IgD-negative memory B cell (primary cell): ENCODE measurements at regions not wholly inside any gene's neighbourhood (a gene's known extent, or its start where the extent isn't known, plus 50 kb on each side); places are given as distances from the start of the nearest gene placed in this dataset.
"Not testable (repeated sequence)": the region's sequence is repeated elsewhere in the genome, so short reads cannot be mapped to it uniquely, and the experiment has no call there.

Source experiments
- H3K27ac Mint-ChIP-seq, 3 donors: one replicate each; pipeline ENCODE4 v1.8.0; 2020 to 2022; ENCODE audit warnings: mild to moderate bottlenecking in 3 of 3, mixed read lengths in 3 of 3, moderate library complexity in 1 of 3
- H3K27me3 Mint-ChIP-seq: one replicate; pipeline ENCODE4 v1.8.0; 2021; ENCODE audit warnings: mixed read lengths
- H3K36me3 Mint-ChIP-seq: one replicate; pipeline ENCODE4 v1.8.0; 2020; ENCODE audit warnings: mild to moderate bottlenecking, mixed read lengths
- H3K4me1 Mint-ChIP-seq, 3 donors: one replicate each; pipeline ENCODE4 v1.8.0; 2020 to 2022; ENCODE audit warnings: mixed read lengths in 3 of 3, mild to moderate bottlenecking in 1 of 3
- H3K4me3 Mint-ChIP-seq, 4 donors: one replicate each; pipeline ENCODE4 v1.8.0; 2020 to 2022; ENCODE audit warnings: mild to moderate bottlenecking in 4 of 4, mixed read lengths in 4 of 4, moderate library complexity in 3 of 4
- H3K9me3 Mint-ChIP-seq, 3 donors: one replicate each; pipeline ENCODE4 v1.8.0; 2020 to 2021; ENCODE audit warnings: mixed read lengths in 3 of 3, mild to moderate bottlenecking in 1 of 3

DNA sequence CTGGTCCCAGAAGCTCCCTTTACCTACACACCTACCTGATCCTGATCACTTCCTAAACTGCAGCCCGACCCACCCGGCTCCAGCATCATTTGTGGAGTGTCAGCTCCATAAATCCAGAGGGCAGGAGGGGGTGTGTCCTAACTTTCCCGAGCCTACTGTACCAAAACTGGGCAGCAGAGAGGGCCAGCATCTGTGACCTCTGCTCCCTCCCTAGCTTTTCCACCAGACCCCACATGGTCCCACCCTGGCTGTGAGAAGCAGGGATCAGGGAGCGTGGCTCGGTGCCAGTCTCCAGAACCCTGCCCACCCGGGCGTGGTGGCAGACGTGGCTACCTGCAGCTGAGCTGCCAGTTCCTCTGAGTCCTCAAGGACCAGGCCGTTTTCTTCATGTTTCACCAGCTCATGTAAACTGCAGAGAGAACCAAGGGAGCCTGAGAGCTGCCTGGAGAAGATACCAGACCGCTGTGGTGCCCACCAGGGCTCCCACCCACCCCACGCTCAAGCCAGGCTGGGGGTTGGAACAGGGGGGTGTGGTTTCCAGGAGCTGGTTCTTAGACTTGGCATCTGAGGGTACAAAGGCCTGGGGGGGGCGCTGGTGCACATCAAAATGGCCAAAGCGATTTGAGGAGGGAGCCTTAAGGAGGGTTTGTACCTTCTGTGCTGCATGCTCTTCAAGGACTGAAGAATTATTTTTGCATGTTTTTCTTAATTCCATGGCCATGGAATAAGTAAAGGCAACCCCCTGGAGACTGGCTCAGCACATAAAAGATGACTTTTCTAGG, 76.7 kb upstream of the DRD5 start:
- no peak overlapping the region for H3K27ac Mint-ChIP-seq
- H3K36me3 Mint-ChIP-seq: no peaks in the 10 kb centered on the region
- no peaks in the 10 kb centered on the region for H3K27me3 Mint-ChIP-seq
- H3K4me1 Mint-ChIP-seq: peaks cover 6 to 9% (median 6%) of the 10 kb centered on the region in 3 donors
- peak overlapping the region in 1 of 4 donors; percentile 55 for H3K4me3 Mint-ChIP-seq
- no peaks in the 10 kb centered on the region for H3K9me3 Mint-ChIP-seq

DNA sequence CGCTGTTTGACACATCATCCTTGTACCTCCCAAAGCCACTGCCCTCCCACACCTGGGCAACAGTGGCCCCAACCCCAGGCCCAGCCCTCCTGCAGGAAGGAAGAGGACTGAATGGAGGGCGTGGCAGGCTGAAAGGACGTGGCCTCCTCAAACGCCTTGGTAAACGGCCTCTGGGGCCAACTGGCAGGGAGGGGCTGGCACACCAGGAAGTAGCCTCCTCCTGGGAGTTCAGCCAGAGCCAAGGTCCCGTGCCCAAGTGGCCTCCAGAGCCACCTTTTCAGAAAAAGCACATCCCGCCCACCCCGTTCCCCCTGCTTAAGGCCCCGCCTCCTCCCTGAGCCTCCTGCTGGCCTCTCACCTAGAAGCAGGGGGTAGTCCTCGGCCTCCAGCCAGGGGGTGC, 74.2 kb upstream of the DRD5 start:
- H3K4me1 Mint-ChIP-seq, H3K4me3 Mint-ChIP-seq, H3K9me3 Mint-ChIP-seq, H3K27ac Mint-ChIP-seq, H3K27me3 Mint-ChIP-seq, H3K36me3 Mint-ChIP-seq: not testable (repeated sequence)

DNA sequence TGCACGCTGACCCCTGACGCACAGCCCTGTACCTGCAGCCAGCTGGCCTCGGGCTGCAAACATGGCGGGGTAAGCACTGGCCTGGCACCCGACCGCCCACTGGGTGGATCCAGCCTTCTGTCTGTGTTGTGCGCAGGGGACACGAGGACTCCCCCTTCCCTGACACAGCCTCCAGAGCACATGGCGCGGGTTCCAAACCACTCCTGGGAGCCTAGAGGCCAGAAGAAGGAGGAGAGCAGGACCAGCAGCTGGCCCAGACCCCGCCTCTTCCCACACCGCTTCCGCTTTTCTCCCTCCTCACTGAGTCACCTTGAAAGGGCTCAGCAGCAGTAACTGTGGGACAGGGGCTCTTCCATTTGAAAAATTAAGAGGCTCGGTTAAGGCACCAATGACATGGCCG, 73.5 kb upstream of the DRD5 start:
- H3K9me3 Mint-ChIP-seq, H3K27me3 Mint-ChIP-seq, H3K4me1 Mint-ChIP-seq, H3K36me3 Mint-ChIP-seq, H3K4me3 Mint-ChIP-seq: not testable (repeated sequence)
- H3K27ac Mint-ChIP-seq: peak overlapping the region in 1 of 3 donors; percentile 46

DNA sequence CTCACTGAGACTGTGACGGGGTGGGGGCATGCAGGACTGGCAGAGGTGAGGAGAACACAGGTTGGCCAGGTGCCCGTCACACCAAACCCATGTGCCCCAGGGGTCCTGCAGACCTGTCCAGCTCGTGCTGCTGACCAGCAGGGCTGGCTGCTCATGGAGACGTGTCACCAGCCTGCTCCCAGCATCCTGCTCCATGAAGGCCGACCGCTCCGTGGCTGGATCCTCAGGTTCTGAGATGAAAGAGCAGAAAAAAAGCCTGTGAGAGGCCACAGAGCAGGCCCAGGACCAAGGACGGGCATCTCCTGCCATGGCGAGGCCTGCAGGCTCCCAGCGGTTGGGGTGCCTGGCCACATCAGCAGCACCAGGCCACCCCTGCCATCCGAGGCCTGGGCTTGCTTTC, 71.7 kb upstream of the DRD5 start:
- peaks cover 0 to 2% (median 0%) of the 10 kb centered on the region in 3 donors for H3K4me1 Mint-ChIP-seq
- no peaks in the 10 kb centered on the region for H3K36me3 Mint-ChIP-seq
- no peaks in the 10 kb centered on the region for H3K27me3 Mint-ChIP-seq
- peaks cover 2 to 4% (median 2%) of the 10 kb centered on the region in 3 donors for H3K9me3 Mint-ChIP-seq
- H3K27ac Mint-ChIP-seq: no peak overlapping the region
- H3K4me3 Mint-ChIP-seq: no peak overlapping the region

DNA sequence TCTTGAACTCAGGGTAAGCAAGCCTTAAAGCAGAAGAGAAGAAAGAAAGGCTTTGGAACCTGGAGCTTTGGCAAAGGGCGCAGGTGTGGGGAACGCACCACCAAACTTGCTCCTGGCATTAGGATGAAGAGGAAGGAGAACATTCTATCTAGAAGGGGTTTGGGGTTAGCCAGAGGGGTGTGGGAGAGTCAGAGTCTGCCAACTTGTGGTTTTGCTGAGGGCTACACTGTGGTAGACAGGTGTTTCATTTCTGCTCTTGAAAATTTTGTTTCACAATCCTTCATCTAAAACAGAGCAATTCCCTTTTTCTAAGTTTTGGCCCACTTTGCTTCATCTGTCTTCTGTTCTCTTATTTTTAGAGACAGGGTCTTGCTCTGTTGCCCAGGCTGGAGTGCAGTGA, 66.2 kb upstream of the DRD5 start:
- H3K9me3 Mint-ChIP-seq, H3K27me3 Mint-ChIP-seq, H3K4me1 Mint-ChIP-seq, H3K27ac Mint-ChIP-seq, H3K36me3 Mint-ChIP-seq, H3K4me3 Mint-ChIP-seq: not testable (repeated sequence)

DNA sequence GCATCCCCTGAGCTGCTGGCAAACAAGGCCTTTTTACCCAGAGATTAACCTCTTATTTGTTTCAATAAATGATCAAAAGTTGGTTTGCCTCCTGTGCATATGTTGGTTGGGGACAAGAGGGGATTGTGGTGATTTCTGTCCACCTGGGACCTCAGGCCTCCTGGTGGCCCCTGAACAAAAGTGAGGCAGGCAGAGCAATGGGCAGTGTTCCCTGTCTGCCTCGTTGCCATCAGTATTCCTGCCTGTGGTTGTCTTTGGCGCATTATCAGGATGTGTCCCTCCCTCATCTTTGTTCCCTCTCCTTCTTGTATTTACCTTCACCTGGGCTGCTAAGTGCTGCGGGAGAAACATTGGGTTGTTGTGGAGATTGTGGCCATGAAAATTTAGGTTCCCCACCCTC, 65.3 kb upstream of the DRD5 start:
- Mint-ChIP-seq H3K27me3 (no peaks in the 10 kb centered on the region), H3K4me3 (no peak overlapping the region), H3K27ac (no peak overlapping the region), H3K4me1 (peaks cover 0 to 2% (median 0%) of the 10 kb centered on the region in 3 donors), H3K9me3 (peaks cover 2 to 7% (median 2%) of the 10 kb centered on the region in 3 donors), H3K36me3 (no peaks in the 10 kb centered on the region)

DNA sequence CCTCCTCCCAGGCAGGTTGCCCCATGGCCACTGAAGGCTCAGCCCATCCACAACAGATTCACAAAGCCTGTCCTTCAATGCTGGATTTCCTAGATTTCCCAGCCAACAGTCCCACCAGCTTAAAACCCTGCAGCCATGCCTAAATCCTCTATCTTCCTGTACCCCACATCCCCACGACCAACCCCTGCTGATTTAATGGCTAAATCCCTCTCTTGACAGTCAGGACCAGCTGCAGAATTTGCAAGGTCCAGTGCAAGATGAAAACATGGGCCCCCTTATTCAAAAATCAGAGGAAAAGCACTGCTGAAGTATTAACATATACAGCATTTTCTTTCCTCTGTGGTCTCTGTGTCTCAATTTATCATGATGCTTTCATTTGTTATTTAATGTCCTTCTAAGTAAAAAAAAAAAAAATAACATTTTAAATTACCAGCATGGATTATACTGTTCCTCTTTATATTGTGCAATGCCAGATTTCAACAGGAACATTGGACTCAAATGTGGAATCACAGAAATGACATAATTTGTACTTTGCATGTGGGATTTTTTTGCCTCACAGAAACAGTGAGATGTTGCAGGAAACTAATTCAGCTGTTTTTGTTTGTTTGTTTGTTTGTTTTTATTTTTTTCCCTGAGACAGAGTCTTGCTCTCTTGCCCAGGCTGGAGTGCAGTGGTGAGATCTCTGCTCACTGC, 63.0 kb upstream of the DRD5 start:
- not testable (repeated sequence) for H3K4me3 Mint-ChIP-seq, H3K36me3 Mint-ChIP-seq, H3K4me1 Mint-ChIP-seq, H3K27ac Mint-ChIP-seq, H3K9me3 Mint-ChIP-seq, H3K27me3 Mint-ChIP-seq

DNA sequence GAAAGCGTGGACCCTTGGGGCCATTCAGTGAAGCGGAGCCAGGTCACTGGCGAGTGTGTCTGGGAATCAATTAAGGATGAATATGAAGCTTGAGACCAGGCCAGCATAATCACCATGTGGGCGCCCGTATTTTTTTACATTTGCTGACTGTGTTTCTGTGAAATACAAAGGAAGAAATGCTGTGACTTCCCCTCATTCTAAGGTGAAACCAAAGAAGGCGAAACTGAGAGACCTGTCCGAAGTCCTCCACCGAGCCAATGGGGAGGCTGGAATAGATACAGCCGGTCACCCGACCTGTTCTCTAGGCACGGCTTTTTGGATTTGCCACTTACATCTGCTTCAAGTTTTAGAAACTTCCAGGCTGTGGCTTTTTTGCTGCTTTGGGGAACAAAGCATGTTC, 59.3 kb upstream of the DRD5 start:
- not testable (repeated sequence) for H3K27ac Mint-ChIP-seq, H3K4me1 Mint-ChIP-seq, H3K4me3 Mint-ChIP-seq, H3K9me3 Mint-ChIP-seq, H3K36me3 Mint-ChIP-seq, H3K27me3 Mint-ChIP-seq
